NCI-H1436 treated with DMSO at 0.1 percent for 48 hours (cell line): ENCODE measurements at regions not wholly inside any gene's neighbourhood (a gene's known extent, or its start where the extent isn't known, plus 50 kb on each side); places are given as distances from the start of the nearest gene placed in this dataset.

Experiments used
- DNase-seq: peaks from one replicate; lab custom pipeline; 2025; lab: John Stamatoyannopoulos, UW

DNA sequence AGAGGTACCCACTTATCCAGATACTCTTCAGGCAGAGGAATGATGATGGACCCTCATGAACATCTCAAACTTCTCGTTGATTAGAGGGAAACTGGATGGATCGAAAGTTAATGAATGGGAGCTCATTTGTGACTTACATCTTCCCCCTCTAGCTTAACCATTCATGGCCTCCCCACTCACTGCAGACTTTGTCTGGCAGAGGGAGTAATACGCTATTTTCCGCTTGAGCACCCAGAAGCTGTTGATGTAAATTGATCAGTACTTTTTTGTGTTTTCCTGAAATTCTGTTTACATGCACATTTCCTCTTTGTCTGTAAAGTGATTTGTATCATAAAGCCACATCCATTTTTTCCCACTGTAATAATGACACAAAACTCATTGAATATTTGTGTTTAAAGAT, 239.1 kb upstream of the RBFOX1 start:
- no peak for DNase-seq

DNA sequence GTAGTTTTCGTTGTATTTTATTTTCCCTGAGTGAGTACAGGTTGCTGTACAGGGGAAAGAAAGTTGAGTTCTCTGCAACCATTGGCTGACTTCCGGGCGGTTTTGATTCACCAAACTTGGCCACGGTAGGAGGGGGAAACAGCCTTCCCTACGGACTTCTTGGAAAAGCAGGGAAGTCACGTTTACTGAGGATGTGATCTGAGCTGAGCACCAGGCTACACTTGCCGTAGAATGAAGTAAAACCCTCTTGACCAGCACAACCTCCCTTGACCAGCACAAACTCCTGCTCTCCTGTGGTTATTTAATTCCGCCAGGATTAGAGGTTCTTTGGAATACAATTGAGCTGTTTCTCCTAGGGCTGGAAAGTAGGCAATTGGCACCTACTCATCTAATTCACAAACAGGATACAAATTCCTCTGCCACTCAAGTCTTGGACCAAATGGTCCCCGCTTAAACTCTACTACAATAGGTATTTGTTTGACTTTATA, 242.0 kb upstream of the RBFOX1 start:
- no peak for DNase-seq

DNA sequence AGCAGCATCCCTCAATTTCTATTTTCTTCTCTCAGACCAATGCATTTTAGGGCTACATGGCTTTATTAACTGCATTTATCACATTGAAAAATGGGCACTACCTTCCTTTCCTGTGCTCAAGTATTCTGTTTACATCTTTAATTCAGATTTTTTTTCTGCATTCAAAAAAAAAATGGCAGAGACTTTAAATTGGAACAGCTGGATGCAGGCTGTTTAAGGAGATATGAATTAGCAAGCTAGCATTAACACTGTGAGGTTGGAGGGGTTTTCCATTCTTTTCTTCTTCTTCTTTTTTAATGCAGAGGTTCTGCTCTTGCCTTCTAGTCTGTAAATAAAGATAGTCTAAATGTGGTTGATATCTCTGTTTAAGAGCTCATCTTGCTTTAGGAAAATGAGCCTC, 242.9 kb upstream of the RBFOX1 start:
- no peak for DNase-seq

DNA sequence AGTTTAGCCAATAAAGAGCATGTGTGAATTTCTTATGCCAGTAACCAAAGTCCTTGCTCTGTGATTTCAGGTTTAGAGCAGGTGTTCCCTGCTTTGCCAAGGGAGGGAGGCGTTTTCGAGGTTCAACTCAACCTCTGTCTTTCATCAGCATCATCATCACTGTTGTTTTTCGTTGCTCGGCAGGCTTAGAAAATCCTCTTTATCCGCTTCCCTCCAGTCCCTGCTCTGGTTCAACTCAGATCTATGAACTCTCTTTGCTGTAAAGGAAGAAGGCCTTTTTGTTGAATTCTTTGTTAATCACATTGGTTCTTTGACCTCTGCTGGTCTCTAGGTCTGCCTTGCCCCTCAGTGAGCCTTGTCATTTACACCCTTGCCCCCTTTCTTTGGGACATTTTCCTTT, 243.9 kb upstream of the RBFOX1 start:
- no peak for DNase-seq

DNA sequence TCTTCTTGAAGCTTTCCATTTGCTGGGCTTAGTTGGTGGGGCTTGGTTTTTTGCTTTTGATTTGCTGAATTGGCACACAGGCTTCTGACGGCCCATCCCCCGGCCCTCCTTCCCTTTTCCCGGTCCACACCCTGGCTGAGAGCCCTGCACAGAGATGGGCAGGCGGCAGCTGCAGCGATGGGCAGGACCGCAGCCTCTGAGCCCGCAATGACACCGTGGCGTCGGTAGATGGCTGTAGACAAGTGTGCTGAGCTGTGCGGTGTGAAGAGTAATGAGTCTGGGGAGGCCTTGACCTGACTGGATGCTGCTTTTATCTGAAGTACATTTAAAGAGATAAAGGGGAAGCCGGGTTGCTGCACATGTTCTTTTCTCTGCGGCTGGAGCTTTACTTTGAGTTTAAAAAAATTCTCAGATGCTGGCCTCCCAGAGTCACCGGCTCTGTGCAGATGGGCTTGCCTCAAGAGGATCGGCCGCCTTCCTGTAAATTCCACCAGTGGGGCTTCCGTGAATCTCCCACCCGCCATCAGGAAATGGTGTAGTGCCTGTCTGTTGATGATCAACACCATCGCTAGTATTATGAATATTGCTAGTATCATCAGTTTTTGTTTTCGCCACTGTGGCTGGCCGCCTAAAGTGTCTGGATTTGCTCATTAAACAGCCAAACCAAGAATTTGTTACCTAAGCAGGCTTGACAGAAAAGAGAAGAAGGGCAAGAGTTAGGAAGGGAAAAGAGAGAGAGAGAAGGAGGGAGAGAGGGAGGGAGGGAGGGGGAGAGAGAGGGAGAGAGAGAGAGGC, 245.6 kb upstream of the RBFOX1 start:
- DNase-seq = no peak

DNA sequence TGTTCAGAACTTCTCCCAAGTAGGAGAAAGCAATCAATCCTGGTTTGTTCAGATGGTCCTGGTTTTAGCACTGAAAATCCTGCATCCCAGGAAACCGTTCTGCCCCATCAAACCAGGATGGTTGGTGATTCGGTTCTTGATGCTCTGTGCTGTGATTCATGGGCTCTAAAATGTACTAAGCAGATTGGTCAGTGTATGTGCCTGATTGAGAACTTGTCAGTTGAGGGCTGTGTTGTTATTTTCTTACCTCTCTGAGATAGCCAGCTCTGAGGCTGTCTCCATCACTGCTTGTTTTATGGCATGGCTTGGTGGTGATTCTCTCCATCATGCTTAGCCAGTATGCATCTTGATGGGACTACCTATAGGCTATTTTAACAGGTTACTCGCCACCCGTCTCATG, 246.9 kb upstream of the RBFOX1 start:
- DNase-seq = no peak

DNA sequence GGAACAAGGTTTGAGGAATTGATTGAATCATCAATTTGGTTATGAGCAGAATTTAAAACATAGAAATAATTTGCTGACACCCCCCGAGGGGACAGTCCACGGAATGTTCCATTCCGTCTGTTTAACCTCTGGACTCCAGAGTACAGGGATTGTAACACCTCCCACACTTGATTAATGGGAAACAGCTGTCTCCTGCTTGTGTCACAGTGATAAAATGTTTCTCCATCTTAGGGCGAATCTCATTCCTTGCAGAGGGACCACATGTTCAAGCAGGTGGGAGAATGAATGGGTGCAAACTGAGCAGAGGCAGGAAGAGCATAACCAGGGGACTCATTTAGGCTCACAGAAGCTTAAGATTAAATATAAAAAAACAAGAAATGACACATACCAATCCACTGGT, 249.5 kb upstream of the RBFOX1 start:
- DNase-seq = no peak

DNA sequence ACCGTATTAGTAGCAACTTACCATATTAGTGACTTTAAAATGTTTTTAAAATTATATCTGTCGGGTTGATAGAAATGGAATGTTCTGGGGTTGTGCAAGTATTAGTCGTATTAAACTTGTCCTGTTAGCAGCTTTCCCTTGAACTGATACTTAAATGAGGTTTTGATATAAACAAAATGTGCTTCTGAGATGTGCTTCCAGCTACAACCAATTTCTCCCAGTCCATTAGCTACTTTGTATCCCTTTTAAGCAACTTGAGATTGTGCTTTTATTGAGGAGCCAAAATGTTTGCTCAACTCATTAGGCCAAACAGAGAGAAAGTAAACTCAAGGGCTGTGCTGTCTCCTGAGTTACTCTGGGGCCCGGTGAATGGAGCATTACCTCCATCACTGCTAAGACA, 255.0 kb upstream of the RBFOX1 start:
- no peak for DNase-seq

DNA sequence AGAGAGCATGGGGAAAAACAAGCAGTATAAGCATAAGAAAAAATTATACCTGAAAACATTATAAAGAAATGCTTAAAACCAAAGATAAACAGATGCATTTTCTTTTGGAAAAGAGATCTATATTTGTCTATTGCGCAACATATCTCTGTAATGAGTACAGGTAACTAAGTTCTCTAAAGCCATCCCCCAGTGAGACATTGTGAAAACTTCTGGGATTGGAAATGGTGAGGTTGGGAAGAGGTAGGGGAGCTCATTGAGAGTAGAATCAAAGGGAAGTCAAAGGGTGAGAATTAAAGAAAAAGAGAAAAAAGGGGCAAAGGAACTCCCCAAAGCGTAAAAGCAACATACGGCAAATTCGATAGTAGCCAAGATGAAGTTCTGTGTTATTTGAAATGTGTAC, 257.9 kb upstream of the RBFOX1 start:
- no peak for DNase-seq

DNA sequence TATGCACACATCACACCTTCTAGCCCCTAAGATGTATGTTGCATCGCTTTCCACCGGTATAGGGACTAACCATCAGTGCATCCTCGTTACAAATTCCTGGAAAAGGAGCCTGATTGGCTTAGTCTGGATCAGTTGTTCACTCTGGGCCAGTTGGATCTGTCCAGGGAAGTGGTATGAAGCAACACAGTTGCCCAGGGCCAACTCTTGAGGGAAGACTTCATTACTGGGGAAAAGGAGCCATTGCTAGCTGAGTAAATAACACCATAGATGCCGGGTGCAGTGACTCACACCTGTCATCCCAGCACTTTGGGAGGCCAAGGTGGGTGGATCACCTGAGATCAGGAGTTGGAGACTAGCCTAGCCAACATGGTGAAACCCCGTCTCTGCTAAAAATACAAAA, 275.2 kb upstream of the RBFOX1 start:
- DNase-seq = no peak

DNA sequence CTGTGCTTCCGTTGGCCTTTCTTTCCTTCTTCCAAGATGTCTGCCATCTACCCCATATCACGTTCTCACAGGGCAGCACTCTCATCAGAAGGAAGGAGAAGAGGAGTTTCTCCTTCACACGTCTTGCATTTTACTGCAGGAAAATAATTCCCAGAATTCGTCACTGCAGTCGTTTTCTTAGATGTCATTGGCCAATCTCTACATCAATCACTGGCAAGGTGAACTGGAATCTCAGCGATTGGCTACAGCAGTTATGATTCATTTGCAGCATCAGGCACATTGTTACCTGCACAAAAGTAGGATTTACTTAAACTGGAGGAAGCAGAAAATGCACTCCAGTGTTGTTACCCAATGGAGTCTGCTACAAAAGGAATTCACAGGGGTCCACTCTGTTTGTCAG, 277.2 kb upstream of the RBFOX1 start:
- no peak for DNase-seq

DNA sequence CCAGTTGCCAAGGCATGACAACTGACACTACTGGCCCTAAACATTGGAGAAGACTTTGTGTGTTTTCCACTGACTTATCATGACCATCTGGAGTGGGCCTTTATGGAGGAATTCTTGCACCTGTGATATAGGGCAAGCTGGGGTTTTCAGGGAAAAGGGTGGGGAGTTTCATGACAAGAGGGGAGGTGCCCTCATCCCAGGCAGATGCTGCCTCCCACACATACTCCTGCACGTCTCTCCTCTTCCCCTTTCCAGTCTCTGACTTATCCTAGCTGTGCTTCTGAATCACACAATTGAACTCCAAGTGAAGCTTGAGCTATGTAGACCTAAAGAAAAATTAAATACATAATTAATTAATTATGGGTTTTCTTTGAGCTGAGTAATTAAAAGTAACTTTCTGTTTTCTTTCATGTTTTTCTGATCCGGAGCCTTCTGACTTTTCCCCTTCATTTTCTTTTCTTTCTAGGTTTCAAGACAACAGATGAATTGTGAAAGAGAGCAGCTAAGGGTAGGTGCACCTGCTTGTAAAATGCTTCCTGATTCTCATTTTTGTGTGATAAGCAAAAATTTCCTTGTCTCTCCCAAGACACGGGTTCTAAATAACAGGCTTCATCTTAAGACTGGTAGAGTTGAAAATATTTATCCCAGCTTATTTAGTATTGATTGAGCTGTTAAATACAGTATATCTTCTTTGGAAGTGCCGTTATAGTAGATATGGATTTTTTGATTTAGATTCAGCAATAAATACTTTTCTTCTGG, 280.9 kb upstream of the RBFOX1 start:
- no peak for DNase-seq

DNA sequence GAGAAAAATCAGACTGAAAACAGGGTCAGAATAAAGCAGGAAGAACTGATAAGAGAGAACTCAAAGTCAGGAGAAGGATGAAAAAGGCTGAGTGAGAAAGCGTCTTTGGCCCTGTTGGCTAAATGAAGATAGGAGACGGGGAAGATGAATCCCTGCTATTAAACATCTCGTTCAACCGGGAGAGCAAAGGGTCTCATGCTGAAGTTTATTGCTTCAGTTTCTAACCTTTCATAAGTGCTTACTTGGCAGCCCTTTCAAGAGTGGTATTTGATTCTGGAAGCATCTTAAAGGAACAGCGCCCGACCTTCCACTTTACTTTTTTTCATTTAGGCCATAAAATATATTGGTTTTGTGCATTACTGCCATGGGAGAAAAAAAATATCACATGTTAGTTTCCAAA, 288.3 kb upstream of the RBFOX1 start:
- no peak for DNase-seq

DNA sequence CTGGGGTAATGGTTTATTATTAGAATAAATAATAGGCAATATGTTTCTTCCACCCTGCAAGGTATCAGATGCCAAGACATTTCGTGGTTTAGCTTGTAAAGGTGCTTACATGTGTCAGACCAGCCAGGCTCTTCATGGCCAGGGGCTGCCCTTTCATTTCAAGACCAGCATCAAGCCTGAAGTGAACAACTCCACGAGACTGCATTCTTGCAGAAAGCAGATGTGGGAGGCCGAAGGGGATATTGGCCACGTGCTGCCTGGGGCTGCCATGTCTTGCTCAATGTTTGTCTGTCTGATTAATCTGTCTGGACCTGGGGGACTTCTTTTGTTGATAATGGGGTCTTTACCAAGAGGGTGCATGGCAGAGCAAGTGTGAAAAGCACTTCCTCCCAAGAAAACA, 294.2 kb upstream of the RBFOX1 start:
- no peak for DNase-seq

DNA sequence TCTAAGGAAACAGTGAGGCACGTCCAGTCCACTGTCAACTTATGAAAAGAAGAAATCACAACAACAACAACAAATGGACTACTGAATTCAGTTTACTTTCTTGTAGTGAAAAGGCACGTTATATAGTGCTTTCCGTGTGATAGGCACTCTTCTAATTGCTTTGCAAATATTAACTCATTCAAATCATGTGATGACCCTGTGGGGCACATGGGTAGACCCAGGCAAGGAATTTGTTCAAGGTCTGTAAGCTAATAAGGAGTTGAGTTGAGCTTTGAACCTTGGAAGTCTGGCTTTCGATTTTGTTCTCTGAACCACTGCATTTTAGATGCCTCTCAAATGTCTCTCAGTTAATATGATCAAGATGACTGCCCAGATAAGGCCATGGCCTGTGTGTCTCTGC, 295.1 kb upstream of the RBFOX1 start:
- DNase-seq = no peak

DNA sequence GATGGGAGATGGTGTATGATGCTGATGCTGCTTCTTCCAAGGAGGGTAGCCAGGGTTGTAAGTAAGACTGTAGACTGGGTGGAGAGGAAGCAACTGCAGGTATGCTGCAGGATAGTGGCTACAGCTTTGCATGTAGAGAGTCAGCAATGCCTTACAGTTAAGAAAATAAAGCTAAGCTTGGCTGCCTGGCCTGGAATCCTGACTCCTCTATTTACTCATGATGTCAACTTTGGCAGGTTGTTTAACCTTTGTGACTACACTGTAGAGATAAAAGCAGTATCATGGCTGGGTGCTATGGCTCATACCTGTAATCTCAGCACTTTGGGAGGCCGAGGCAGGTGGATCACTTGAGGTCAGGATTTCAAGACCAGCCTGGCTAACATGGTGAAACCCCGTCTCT, 301.6 kb upstream of the RBFOX1 start:
- DNase-seq = no peak

DNA sequence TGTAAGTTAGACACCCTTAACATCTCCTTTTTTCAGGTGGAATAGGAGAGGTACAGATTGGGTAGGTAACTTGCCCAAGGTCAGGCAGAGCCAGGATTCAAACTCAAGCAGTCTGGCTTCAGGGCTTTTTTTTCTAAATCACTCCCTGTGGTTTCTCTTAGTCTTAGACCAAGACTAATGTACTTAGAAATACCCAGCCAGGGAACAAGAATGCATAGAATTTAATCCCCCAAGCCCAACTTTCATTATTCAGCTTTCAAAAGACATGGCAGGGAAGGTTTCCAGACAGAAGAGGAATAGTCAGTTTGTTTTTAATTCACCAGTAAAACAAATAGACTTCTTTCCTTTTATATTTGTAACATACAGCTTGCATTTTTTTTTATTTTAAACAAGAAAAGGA, 305.2 kb upstream of the RBFOX1 start:
- no peak for DNase-seq

DNA sequence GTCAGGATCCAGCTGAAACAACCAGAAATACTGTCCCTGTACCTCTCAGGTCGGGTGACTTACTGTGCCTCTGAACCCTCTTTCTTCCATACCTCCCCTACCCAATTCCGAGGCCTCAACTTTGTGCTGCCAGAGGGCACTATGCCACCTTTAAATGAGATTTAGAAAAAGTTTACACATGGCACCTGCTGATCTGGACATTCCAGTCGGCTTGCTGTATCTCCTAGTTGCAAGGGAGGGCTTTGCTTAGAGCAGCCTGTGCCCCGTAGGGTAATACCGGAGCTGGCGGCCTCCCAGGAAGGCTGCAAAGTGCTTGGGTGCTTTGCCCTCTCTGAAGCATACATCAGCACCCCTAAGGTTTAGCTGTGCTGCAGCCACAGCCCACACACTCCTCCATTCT, 306.0 kb upstream of the RBFOX1 start:
- DNase-seq = no peak

DNA sequence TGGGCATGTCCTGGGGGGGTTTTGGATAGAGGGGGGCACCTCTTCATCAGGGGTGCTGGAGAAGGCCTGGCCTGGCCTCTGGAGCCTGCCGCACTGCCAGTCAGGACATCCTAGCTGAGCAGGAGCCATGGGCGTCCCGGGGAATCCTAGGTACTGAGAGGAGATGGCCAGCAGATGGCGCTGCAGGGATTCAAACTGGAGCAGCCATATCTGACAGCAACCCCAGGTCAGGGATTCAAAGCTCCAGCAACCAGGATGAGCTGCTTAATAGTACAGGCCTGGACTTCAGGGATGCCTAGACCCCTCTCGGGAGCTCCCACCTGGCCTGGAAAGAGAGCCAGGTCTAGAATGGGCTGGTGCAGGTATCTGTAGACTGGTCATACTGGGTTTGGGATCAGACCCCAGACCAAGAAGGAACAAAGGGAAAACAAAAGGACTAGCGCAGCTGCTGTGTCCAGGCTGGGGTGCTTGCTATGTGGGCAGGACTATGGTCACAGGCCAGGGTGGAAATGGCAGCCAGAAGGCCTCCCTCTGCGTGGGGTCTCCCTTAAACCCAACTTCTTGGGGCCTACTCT, 306.9 kb upstream of the RBFOX1 start:
- peak; percentile 0 for DNase-seq

DNA sequence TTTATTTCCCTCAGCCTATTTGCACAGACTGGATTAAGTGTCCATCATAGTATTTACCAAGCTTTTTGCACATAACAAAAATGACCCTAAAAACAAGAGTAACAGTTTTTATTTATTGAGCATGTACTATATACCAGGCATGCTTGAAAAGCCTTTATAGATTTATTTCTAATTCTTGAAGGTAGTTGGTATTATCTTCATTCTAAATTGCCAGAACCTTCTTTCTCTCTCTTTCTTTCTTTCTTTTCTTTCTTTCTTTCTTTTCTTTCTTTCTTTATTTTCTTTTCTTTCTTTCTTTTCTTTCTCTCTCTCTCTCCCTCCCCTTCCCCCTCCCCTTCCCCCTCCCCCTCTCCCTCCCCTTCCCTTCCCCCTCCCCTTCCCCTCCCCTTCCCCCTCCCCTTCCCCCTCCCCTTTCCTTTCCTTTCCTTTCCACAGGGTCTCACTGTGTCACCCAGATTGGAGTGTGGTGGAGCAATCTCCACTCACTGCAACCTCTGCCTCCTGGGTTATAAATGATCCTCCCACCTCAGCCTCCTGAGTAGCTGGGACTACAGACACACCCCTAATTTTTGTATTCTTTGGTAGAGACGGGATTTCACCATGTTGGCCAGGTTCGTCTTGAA, 310.9 kb upstream of the RBFOX1 start:
- no peak for DNase-seq

DNA sequence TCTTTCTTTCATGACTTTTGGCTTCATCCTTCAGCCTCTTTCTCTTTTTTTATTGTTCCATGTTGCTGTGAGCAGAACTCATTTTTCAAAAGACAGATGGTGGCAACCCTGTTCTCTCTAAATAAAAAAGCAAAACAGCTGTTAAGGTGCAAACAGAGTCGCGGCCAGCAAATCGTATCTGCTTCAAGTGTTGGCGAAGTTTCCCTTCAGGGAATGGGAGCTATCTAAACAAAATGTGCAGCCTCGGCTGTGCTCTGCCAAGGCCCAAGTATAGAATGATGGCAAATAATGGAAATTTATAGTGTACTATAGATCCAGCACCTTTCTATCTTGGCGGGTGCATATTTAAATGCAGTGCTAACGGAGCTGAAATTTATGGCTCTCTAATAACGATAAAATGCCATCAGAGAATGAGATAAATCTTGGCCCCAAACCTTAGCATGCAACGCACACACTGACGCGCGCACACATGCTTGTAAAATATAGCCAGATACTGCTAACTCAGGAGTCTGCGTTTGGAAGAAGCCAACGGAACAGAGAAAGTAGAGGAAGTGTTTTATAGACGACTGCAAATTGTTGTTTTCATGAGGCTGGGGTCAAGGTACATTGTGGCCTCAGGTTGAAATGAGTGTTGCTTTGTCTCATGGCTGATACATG, 315.5 kb upstream of the RBFOX1 start:
- DNase-seq = no peak

DNA sequence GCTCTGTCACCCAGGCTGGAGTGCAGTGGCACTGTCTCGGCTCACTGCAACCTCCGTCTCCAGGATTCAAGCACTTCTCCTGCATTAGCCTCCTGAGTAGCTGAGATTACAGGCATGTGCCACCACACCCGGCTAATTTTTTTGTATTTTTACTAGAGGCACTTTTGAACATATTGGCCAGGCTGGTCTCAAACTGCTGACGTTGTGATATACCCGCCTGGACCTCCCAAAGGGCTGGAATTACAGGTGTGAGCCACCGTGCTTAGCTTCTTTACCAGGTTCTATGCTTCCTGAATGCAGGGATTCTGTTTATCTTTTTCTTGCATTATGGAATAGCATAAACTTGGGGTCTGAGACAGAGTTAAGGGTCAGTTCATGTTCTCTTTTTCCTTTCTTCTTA, 317.9 kb upstream of the RBFOX1 start:
- no peak for DNase-seq
